Stimulated activated CD8-positive, alpha-beta memory T cell treated with anti-CD3 and anti-CD28 coated beads, Interleukin-15, amount 100 ng/mL, for 24 hours (primary cell): ENCODE measurements at regions not wholly inside any gene's neighbourhood (a gene's known extent, or its start where the extent isn't known, plus 50 kb on each side); places are given as distances from the start of the nearest gene placed in this dataset.

Experiments used
- DNase-seq: peaks from one replicate; pipeline ENCODE4 v3.0.0-alpha.2; 2020; ENCODE audit warnings: low read depth

- DNase-seq: no peak
These were observed 178.7 kb downstream of the CEMIP2 start for GRCh38 chr9:71589612-71590011.

GRCh38 chr9:71587576-71588362 is 180.5 kb downstream of the CEMIP2 start:
- DNase-seq: no peak

- DNase-seq: no peak
These were observed 184.5 kb downstream of the CEMIP2 start for GRCh38 chr9:71583792-71584191.

GRCh38 chr9:71582347-71582746 is 186.0 kb downstream of the CEMIP2 start:
- DNase-seq: no peak

DNA sequence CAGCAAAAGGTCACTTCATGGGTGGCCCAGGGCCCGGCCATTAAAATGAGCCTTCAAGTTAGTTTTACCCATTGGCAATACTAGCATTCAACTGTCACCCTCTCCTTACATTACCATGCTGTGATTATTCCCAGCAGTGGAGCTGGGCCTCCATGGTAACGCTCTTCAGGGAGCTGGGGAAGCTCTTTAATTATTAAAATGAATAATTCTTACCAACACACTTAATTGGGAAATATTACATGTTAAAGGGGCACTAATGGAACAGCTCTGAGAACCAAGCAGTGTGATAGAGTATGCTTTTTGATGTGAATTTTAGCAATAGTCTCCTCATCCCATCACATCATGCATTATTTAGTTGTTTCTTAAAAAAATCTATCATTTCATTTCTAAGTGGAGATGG is 187.2 kb downstream of the CEMIP2 start:
- no peak for DNase-seq

GRCh38 chr9:71571186-71571585 is 197.1 kb downstream of the CEMIP2 start:
- DNase-seq: no peak

DNA sequence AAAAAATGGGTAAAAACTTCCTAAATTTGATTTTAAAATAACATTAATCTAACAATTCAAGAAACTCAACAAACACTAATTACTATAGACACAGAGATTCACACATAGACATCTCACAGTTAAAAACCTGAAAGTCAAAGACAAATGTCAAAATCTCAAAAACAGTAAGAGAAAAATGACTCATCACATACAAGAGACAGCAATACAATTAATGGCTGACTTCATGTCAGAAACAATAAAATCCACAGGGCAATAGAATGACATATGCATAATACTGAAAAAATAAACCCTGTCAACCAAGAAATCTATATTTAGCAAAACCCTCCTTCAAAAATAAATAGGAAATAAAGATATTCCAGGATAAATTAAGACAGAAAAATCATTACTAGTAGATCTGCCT is 200.4 kb downstream of the CEMIP2 start:
- no peak for DNase-seq

DNA sequence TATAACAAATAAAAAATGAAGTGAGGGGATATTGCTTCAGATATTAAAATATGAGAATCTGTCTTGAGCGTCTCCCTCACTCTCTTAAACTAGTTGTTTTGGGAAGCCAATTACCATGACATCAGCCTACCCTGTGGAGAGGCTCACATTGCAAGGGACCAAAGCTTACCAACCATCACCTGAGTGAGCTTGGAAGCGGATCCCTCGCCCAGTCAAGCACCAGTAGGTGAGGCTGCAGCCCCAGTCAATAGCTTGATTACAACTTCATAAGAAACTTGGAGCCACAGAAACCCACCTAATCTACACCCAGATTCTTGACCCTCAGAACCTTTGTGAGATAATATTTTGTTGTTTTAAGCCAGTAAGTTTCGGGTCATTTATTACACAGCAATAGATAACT is 206.2 kb downstream of the CEMIP2 start:
- DNase-seq: no peak

DNA sequence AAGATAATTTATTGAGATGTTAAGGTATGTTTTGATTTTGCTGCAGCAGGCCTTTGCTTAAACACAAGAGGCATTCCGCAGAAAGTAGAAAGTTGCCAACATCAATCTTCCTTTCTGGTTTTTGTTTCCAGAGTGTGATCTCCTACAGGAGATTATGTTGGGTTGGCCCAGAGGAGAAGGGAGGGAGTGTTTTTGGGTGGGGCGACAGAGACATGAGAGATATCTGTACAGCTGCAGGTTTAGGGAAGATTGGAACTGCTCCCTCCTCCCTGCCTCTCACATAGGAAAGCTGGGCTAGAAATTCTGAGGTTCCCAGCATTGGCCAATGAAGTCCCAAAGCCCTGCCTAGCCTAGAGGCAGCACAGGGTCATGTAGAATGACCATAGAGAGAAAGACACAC is 211.0 kb downstream of the CEMIP2 start:
- no peak for DNase-seq

- no peak for DNase-seq
These were observed 215.8 kb downstream of the CEMIP2 start for GRCh38 chr9:71552480-71552879.

- no peak for DNase-seq
These were observed 219.3 kb downstream of the CEMIP2 start for GRCh38 chr9:71549023-71549422.

DNA sequence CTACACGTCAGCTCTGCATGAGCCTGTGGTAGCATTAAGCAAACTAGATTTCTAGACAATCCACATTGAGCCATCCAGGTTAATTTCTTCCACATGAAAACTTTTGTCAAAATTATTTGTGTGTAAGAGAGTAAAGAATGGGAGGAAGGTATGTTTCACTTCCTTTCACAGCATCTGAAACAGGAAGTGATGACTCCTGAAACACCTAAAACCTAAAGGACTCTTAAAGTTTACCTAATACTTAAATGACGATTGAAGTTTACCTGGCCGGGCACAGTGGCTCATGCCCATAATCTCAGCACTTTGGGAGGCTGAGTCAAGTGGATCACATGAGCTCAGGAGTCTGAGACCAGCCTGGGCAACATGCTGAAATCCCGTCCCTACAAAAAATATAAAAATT is 223.8 kb downstream of the CEMIP2 start:
- no peak for DNase-seq

- DNase-seq: no peak
These were observed 226.9 kb downstream of the CEMIP2 start for GRCh38 chr9:71541436-71541835.

- DNase-seq: no peak
These were observed 243.2 kb downstream of the CEMIP2 start for GRCh38 chr9:71524996-71525580.

- DNase-seq: no peak
These were observed 243.8 kb downstream of the CEMIP2 start for GRCh38 chr9:71524516-71524915.

GRCh38 chr9:71521132-71521531 is 247.2 kb downstream of the CEMIP2 start:
- no peak for DNase-seq

- no peak for DNase-seq
These were observed 249.1 kb downstream of the CEMIP2 start for GRCh38 chr9:71519098-71519696.

- DNase-seq: no peak
These were observed 250.1 kb downstream of the CEMIP2 start for GRCh38 chr9:71518045-71518827.

DNA sequence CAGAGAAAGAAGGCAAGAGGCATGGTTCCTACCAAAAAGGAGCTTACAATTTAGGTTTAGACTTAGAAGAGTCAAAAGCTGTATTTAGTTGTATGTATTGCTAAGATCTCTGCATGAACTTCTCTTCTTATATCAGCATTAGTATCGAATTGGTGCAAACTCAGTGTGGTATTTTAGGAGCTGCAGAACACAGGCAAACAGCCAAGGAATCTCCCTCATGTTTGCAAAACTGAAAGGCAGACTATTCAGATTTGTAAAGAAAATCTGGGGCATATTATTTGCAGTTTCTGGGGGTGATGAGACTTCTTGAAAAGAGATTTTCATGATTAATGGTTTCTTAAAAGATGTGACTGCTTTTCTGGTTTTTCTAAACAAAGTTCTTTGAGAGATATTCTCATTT is 252.7 kb downstream of the CEMIP2 start:
- no peak for DNase-seq

DNA sequence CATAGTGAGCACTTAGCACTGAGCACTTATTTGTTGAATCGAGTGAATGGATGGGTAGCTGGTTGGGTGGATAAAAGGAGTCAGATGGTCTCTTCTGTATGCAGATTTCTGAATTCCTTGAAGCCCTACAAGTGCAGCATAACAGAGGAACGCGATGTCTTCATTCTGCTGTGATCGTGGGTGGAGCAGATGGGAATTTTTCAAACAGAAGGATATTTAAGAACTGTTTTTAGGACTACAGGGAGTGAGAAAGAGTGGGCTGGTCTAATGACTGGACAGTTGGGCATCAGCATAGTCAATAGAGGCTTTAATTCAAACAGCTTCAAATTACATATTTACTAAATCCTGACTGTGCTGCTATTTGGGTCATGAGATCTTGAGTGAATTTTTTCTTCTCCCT is 253.2 kb downstream of the CEMIP2 start:
- DNase-seq: no peak

GRCh38 chr9:71514344-71514975 is 253.9 kb downstream of the CEMIP2 start:
- no peak for DNase-seq

DNA sequence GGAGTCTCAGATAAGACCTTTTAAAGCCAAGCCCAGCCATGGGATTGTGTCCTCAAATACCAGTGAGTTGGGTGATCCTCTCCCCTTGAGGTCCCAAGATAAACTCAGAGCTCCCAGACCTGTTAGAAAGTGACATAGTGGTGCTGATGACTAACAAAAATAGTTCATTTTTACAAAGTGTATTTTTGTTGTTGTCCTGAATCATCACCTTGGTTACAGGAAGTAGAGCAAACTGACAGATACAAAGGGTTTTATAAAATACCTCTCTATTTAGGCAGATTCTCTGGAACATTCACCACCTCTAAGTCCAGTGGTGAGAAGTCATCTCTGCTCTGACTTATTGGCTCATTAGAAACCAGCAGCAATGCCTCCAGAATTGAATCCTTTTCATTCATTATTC is 259.3 kb downstream of the CEMIP2 start:
- no peak for DNase-seq
